HG03159 (cell line): ENCODE measurements at regions not wholly inside any gene's neighbourhood (a gene's known extent, or its start where the extent isn't known, plus 50 kb on each side); places are given as distances from the start of the nearest gene placed in this dataset.
"Not testable (repeated sequence)": the region's sequence is repeated elsewhere in the genome, so short reads cannot be mapped to it uniquely, and the experiment has no call there.

Experiments used
- ATAC-seq: cut with Tn5 transposase; IDR thresholded peaks from one replicate; pipeline ENCODE4 v1.9.1; 2021; ENCODE audit warnings: mild to moderate bottlenecking, moderate library complexity; ENCODE audit not compliant: unreplicated experiment

DNA sequence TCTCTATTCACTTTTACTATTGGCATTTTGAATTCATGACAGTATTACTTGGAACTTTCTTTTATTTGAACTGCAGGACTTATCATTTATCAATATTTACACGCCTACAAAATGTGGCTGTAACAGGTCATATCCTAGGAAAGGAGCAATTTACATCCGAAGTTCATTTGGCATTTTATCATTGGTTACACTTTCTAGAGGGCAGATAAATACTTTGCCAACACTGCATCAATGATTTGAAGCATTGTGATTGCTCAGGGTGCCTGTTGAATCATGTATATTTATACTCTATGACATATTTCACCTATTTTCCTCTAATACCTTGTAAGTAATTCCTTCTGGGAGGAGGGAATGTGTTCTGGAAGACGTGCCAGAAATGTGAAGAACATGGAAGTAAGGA is 136.7 kb downstream of the MID1IP1 start:
- ATAC-seq: no peak

- ATAC-seq: no peak
Measured at GRCh38 chrX:38939067-38939466, 137.8 kb downstream of the MID1IP1 start.

DNA sequence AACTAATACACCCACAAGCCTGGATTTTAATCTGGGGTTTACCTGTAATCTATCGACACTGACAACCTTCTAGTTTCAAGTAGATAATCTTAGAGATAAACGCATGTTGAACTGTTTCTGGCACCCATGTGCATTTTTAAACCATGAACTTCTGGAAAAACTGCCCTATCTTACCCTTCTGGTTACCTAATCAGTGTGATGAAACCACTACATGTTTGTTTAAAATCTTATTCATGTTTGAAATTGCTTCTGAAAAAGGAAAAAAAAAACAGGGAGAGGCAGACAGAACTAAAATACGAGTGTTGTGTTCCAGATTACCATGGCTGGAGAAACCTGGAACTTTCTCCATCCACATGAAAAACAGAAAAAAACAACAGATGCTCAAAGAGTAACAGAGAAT is 139.3 kb downstream of the MID1IP1 start:
- no peak for ATAC-seq

DNA sequence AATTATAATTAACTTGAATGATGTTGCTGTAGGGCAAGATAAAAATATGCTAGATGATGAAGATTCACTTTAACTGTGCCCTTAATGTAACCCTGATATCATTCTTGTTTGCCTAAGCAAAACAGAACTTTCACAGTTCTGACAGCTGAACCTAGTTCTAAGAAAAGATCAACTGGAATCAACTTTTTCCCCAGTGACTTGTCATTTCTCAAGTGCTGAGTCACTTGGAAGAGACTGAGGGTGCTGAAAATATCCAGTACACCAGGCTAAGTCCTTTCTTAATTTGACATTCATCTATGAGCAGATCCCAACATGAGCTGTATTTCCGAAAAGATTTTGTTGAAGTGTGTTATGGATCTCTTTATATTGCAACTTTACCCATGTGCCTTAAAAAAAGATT is 140.4 kb downstream of the MID1IP1 start:
- ATAC-seq: no peak

- ATAC-seq: no peak
Measured at GRCh38 chrX:38943120-38943519, 141.9 kb downstream of the MID1IP1 start.

- no peak for ATAC-seq
Measured at GRCh38 chrX:38948046-38948445, 146.8 kb downstream of the MID1IP1 start.

- ATAC-seq: no peak
Measured at GRCh38 chrX:38954520-38954919, 153.3 kb downstream of the MID1IP1 start.

DNA sequence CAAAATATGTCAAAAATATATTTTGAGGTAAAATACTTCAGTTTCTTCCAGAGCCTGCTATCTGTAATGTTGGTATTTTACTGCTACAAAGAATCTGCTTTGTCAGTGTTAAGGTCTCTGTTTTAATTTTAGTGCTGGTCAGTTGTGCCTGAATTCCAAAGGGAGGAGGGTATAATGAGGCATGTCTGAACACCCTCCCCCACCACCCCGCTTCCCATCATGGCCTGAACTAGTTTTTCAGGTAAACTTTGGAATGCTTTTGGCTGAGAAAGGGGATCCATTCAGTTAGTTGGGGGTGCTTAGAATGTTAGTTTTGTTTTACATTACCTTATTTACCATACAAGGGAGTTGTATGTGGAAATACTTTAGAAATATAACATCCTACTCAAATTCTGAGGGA is 158.5 kb downstream of the MID1IP1 start:
- ATAC-seq: no peak

DNA sequence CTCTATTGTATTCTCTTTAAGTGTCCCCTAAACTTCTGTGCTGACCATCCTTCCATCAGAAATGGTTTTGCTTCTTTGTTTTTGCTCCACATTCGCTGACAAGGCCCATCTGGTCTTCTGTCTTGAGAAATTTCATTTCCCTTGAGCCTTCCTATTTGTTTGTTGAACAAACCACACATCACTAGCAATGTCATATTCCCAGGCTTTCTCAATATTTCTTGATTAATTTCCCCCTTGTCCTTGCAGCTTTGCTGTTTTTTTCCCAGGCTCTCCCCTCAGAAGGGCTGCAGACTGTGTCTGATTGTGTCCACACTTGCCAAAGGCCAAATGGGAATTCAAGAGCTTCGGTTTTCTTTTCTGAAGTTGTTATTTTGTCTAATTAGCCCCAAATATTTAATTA is 158.9 kb downstream of the MID1IP1 start:
- ATAC-seq: no peak

DNA sequence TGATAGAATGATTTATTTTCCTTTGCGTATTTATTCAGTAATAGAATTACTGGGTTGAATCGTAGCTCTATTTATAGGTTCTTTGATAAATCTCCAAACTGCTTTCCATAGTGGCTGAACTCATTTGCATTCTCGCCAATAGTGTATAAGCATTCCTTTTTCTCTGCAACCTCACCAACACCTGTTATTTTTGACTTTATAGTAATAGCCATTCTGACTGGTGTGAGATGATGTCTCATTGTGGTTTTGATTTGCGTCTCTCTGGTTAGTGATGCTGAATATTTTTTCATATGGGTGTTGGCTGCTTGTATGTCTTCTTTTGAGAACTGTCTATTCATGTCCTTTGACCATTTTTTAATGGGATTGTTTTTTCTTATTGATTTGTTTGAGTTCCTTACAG is 160.7 kb downstream of the MID1IP1 start:
- ATAC-seq: no peak

DNA sequence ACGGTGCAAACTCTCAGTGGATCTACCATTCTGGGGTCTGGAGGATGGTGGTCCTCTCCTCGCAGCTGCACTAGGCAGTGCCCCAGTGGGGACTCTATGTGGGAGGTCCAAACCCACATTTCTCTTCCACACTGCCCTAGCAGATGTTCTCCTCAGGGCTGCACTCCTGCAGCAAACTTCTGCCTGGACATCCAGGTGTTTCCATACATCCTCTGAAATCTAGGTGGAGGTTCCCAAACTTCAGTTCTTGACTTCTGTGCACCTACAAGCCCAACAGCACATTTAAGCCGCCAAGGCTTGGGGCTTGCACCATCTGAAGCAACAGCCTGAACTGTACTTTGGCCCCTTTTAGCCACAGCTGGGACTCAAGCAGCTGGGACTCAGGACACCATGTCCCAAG is 162.0 kb downstream of the MID1IP1 start:
- ATAC-seq: not testable (repeated sequence)

DNA sequence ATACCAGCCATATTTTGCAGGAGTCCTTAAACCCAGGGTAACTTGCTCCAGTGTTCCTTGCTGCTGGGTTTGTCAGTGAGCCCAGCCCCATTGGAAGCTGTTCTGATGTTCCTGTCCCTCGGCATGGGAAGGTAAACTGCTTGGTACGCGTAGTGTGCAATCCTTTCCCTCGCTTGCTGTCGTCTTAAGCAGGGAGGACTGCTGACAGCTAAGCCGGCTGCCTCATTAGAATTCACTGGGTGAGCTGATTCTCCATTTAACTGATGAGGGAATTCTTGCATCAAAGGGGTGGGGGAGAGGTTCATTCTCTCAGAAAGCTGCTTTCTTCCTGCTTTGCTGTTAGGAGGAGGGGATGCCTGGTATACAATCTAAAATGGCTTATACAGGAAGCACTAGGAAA is 164.6 kb downstream of the MID1IP1 start:
- no peak for ATAC-seq

DNA sequence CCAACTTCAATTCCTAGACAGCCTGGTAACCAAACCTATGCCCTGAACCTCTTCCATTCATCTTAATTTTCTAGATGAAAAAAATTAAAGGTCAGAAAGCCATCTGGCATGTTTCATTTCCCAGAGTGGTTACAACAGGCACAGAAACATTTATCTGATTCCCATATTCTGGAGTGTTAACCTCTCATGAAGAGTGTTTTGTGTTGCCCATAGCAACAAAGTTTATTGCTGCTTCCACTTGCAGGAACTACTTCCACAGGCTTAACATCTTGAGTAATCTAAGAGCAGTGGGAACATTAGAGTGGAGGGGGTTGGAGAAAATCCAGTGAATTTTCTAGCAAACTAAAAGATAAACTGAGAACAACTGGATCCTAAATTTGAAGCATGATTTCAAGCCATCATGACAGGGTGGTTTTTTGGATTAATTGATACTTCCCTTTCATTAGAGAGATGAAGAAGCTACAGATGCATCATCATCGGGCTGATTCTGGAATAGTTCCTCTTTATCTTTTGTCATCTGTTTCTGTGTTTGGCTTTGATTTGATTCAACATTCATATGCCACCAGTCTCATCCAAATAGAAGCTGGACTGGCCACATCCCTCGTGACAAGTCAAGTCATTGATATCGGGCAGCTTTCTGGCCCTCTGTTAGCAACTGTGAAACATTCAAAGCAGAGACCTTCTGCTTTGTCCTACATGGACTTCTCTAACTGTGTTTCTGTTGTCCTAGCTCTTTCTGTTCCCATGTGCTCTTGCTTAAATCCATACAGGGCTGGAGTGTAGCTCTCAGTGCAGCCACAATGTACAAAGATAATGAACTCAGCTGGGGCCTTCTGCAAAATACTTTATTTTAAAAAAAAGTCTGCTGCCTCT is 167.3 kb downstream of the MID1IP1 start:
- no peak for ATAC-seq

GRCh38 chrX:38970074-38970473 is 168.8 kb downstream of the MID1IP1 start:
- ATAC-seq: peak; percentile 61

DNA sequence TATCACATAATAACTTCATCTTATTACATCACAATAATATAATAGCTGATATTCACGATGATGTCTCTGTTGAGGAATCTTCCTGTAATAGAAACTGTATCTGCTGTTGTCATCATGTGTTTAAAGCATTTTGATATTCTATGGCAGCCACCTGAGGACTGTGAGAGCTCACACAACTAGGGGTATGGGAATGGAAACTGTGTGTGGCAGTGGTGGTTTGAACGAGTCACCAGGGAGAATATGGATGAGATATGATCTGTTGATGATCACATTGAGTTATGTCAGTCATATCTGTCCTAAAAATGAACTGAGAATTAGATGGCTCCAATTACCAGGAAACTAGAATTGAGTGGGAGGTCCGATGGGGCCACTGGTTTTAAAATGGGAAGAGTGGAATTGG is 169.6 kb downstream of the MID1IP1 start:
- no peak for ATAC-seq

DNA sequence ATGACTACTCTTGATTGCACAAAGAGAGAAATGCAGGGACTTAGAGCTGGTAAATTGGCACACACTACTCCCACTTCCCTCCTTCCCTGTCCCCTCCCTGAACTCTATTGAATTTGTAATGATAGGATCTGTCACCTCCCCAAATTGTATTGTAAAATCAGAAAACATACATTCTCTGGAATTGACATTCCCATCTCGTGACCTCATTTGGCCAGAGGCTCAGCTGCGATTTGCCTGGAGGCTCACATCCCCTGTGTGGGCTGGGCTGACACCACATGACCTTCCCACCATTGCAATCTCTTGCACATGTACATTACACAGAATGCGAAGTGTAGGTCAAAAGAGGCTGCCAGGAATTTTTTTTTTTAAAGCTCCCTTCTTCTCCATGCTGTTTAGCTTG is 172.1 kb downstream of the MID1IP1 start:
- ATAC-seq: no peak

- ATAC-seq: no peak
Measured at GRCh38 chrX:38974542-38974941, 173.3 kb downstream of the MID1IP1 start.

DNA sequence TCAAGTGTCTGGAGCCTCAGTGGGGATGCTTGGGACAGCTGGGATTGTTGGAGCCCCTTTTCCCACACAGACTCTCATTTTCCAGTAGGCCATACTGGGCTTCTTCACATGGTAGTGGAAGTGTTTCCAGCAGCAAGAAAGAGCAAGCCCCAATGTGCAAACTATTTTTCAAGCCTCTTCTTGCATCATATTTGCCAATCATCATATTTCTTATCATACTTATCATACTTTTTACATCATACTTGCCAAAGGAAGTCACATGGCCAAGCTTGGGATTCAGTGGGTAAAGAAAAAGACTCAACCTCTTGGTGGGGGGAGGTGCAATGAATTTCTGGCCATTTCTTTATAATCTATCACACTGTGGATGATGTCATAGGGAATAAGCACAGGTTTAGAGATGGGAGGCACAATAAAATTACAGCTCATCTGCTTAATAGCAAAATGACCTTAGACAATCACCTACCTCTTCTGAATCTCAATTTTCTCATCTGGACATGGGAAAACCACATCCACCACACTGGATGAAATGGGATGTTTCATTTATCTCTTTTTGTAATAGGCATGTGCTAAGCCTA is 174.2 kb downstream of the MID1IP1 start:
- ATAC-seq: no peak

DNA sequence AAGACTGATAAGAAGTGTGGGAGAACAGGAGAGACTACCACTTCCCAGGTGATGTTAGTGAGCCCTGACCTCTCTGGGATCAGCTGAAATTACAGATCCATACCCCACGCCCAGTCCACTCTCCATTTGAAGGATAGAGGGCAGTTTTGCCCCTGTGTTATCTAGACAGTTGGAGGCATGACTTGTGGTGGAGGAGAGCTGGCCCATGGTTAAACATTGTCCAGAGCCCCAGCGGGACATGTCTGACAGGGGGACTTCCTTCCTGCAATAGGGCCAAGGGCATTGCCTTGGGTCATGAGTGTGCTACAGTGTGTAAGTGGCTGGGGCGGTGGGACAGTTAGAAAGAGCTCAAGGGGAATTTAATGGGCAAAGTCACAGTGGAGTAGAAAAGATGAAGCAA is 181.1 kb downstream of the MID1IP1 start:
- no peak for ATAC-seq

GRCh38 chrX:38982843-38983242 is 181.6 kb downstream of the MID1IP1 start:
- ATAC-seq: no peak

DNA sequence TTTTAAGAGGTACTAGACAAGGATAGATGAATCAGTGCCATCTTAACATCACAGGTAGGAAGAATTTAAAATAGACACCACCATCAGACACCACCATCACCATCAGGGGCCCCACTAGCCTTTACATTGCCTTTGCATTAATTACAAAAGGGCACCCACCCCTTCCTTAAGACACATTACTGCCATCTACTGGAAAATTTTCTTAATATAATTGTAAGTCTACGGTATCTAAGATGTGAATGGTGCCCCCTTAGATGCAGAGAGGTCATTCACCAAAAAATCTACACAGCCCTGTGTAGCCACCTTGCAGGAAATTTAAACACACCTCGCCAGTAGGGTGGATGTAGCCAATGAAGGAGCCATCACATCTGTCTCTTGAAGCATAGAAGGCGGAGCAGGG is 184.1 kb downstream of the MID1IP1 start:
- no peak for ATAC-seq

DNA sequence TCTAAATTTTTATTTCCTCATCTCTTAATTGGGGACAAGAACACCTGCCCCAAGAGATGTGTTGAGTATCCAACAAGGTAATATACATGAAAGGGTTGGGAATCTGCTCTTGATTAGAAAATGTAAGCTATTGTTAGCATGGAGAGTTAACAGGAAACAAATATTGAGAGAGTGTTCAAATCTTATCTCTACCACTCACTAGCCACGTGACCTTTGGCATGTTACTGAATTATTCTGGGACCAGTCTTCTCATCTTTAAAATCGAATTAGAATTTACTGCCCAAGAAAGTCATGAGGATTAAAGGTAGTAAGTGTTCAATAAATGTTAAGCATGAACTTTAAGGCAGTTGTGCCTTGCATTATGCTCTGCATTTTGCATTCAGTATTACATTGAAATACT is 184.7 kb downstream of the MID1IP1 start:
- no peak for ATAC-seq

- no peak for ATAC-seq
Measured at GRCh38 chrX:38986586-38986985, 185.3 kb downstream of the MID1IP1 start.
